ENCODE measurements at regions not wholly inside any gene's neighbourhood (a gene's known extent, or its start where the extent isn't known, plus 50 kb on each side); places are given as distances from the start of the nearest gene placed in this dataset.
A peak's percentile ranks its signal among the peaks of the same experiment; 100 is the strongest.
"Not testable (repeated sequence)": the region's sequence is repeated elsewhere in the genome, so short reads cannot be mapped to it uniquely, and the experiment has no call there.

GRCh38 chr1:90220941-90221693, 226.2 kb downstream of the ZNF326 start:
- Histone ChIP-seq H3K4me3 (no peak overlapping the region), H3K4me1 (ENCODE audit: insufficient read depth) (peaks cover 20% of the 10 kb centered on the region), H3K9me2 (replicated peaks; ENCODE audit: insufficient read depth) (no peaks in the 10 kb centered on the region), H2AFZ (no peak overlapping the region), H3K9me3 (ENCODE audit: low read depth) (no peaks in the 10 kb centered on the region), H3K27ac (peak overlapping the region; percentile 70), H3K4me2 (peak overlapping the region; percentile 71), H4K20me1 (ENCODE audit: insufficient read depth, poor library complexity, severe bottlenecking) (no peaks in the 10 kb centered on the region), H3K27me3 (no peaks in the 10 kb centered on the region), H3K36me3 (replicated peaks; ENCODE audit: insufficient read depth, low read depth) (no peaks in the 10 kb centered on the region), H3K79me2 (no peaks in the 10 kb centered on the region)
- DNase-seq (ENCODE audit: low spot score) = no peak
- TF ChIP-seq EZH2 (IDR thresholded peaks at IDR 0.05; ENCODE audit: borderline replicate concordance) (no peak), CTCF (IDR thresholded peaks at IDR 0.05; ENCODE audit: poor library complexity) (no peak), EZH2phosphoT487 (IDR thresholded peaks at IDR 0.05; ENCODE audit: low read depth, severe bottlenecking, unreplicated experiment) (no peak)
- WGBS (ENCODE audit: low lambda C conversion rate, missing lambda C conversion rate) = 75% methylated on average over 5 of the region's 5 CpGs

DNA sequence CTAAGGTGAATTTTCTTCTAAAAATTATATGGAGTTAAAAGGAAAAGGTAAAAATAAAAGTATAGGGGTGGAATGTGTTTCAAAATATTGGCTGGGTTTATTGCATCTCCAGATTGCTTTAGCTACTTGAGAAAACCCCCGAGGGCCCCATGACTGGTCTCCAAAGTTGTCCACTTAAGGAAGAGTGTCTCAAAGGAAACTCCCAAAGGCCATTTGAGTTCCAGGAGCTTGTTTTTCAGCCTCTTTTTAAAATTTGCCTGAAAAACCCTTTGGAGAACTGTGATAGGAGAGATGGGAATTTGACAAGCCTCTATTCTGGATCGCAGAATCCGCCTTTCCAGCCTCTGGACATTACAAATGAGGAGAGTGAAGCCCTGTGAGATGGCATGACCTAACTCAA, 225.6 kb downstream of the ZNF326 start:
- H2AFZ ChIP-seq = no peak overlapping the region
- H3K36me3 ChIP-seq (replicated peaks; ENCODE audit: insufficient read depth, low read depth) = no peaks in the 10 kb centered on the region
- peak overlapping the region; percentile 13 for H3K4me3 ChIP-seq
- H3K79me2 ChIP-seq = no peaks in the 10 kb centered on the region
- H3K4me2 ChIP-seq = peak overlapping the region; percentile 71
- no peaks in the 10 kb centered on the region for H4K20me1 ChIP-seq (ENCODE audit: insufficient read depth, poor library complexity, severe bottlenecking)
- no peaks in the 10 kb centered on the region for H3K9me3 ChIP-seq (ENCODE audit: low read depth)
- 67% methylated on average over 3 of the region's 3 CpGs for WGBS (ENCODE audit: low lambda C conversion rate, missing lambda C conversion rate)
- TF ChIP-seq EZH2phosphoT487 (IDR thresholded peaks at IDR 0.05; ENCODE audit: low read depth, severe bottlenecking, unreplicated experiment) = no peak
- TF ChIP-seq EZH2 (IDR thresholded peaks at IDR 0.05; ENCODE audit: borderline replicate concordance) = no peak
- TF ChIP-seq CTCF (IDR thresholded peaks at IDR 0.05; ENCODE audit: poor library complexity) = no peak
- H3K27me3 ChIP-seq = no peaks in the 10 kb centered on the region
- H3K27ac ChIP-seq = peak overlapping the region; percentile 70
- DNase-seq (ENCODE audit: low spot score) = no peak
- H3K4me1 ChIP-seq (ENCODE audit: insufficient read depth) = peaks cover 20% of the 10 kb centered on the region
- no peaks in the 10 kb centered on the region for H3K9me2 ChIP-seq (replicated peaks; ENCODE audit: insufficient read depth)

DNA sequence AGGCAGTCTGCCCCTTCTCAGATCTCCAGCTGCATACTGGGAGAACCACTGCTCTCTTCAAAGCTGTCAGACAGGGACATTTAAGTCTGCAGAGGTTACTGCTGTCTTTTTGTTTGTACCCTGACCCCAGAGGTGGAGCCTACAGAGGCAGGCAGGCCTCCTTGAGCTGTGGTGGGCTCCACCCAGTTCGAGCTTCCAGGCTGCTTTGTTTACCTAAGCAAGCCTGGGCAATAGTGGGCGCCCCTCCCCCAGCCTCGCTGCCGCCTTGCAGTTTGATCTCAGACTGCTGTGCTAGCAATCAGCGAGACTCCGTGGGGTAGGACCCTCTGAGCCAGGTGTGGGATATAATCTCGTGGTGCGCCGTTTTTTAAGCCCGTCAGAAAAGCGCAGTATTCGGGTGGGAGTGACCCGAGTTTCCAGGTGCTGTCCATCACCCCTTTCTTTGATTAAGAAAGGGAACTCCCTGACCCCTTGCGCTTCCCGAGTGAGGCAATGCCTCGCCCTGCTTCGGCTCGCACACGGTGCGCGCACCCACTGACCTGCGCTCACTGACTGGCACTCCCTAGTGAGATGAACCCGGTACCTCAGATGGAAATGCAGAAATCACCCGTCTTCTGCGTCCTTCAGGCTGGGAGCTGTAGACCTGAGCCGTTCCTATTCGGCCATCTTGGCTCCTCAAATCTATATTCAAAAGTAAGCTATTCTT, 224.4 kb downstream of the ZNF326 start:
- H3K79me2 ChIP-seq; H4K20me1 ChIP-seq (ENCODE audit: insufficient read depth, poor library complexity, severe bottlenecking); H3K9me3 ChIP-seq (ENCODE audit: low read depth); DNase-seq (ENCODE audit: low spot score); H3K36me3 ChIP-seq (replicated peaks; ENCODE audit: insufficient read depth, low read depth); H3K27me3 ChIP-seq; H3K9me2 ChIP-seq (replicated peaks; ENCODE audit: insufficient read depth): not testable (repeated sequence)
- WGBS (ENCODE audit: low lambda C conversion rate, missing lambda C conversion rate) = 15% methylated on average over 27 of the region's 27 CpGs
- H3K4me1 ChIP-seq (ENCODE audit: insufficient read depth) = peaks cover 20% of the 10 kb centered on the region
- H2AFZ ChIP-seq = peak overlapping the region; percentile 50
- H3K4me2 ChIP-seq = peak overlapping the region; percentile 71
- H3K4me3 ChIP-seq = peak overlapping the region; percentile 13
- H3K27ac ChIP-seq = peak overlapping the region; percentile 70
